ENCODE measurements at regions not wholly inside any gene's neighbourhood (a gene's known extent, or its start where the extent isn't known, plus 50 kb on each side); places are given as distances from the start of the nearest gene placed in this dataset.
"Not testable (repeated sequence)": the region's sequence is repeated elsewhere in the genome, so short reads cannot be mapped to it uniquely, and the experiment has no call there.

GRCh38 chr6:115055579-115055978 is 712.8 kb upstream of the HS3ST5 start:
- no peak for DNase-seq
- H3K27me3 ChIP-seq, result no peaks in the 10 kb centered on the region
- no peak overlapping the region for H3K4me3 ChIP-seq
- TF ChIP-seq, protein P1, sequence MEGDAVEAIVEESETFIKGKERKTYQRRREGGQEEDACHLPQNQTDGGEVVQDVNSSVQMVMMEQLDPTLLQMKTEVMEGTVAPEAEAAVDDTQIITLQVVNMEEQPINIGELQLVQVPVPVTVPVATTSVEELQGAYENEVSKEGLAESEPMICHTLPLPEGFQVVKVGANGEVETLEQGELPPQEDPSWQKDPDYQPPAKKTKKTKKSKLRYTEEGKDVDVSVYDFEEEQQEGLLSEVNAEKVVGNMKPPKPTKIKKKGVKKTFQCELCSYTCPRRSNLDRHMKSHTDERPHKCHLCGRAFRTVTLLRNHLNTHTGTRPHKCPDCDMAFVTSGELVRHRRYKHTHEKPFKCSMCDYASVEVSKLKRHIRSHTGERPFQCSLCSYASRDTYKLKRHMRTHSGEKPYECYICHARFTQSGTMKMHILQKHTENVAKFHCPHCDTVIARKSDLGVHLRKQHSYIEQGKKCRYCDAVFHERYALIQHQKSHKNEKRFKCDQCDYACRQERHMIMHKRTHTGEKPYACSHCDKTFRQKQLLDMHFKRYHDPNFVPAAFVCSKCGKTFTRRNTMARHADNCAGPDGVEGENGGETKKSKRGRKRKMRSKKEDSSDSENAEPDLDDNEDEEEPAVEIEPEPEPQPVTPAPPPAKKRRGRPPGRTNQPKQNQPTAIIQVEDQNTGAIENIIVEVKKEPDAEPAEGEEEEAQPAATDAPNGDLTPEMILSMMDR (IDR thresholded peaks at IDR 0.05), result no peak
- H3K36me3 ChIP-seq, result no peaks in the 10 kb centered on the region
- intact Hi-C loops (cut with DNase I; ENCODE audit: low total_unique reads), result no loop called here
- H3K27ac ChIP-seq, result no peak overlapping the region
- no peaks in the 10 kb centered on the region for H3K4me1 ChIP-seq
- no peaks in the 10 kb centered on the region for H3K9me3 ChIP-seq

DNA sequence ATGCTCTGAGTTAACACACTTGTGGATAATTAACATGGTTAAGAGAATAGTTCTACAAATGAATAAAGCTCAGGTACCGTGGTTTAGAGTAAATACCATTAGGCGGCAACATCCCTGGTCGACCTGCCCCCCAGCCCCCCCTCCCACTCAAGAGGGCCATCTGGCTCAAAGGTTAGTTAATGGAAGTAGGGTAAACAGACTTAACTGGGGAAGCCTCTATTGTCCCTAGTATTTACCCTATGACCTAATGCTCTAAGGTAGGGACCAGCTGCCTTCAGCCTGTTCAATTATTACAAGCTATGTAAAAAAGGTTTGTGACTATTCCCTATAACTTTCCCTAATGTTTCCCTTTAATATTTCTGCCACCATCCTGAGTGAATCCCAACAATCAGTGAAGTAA is 711.4 kb upstream of the HS3ST5 start:
- H3K9me3 ChIP-seq; H3K27ac ChIP-seq; H3K4me1 ChIP-seq; H3K4me3 ChIP-seq; H3K27me3 ChIP-seq; intact Hi-C loops (cut with DNase I; ENCODE audit: low total_unique reads); H3K36me3 ChIP-seq; DNase-seq: not testable (repeated sequence)

- TF ChIP-seq, protein P1 (IDR thresholded peaks at IDR 0.05), result no peak
- Histone ChIP-seq H3K36me3 (no peaks in the 10 kb centered on the region), H3K4me1 (no peaks in the 10 kb centered on the region), H3K27ac (no peak overlapping the region), H3K9me3 (no peaks in the 10 kb centered on the region), H3K27me3 (no peaks in the 10 kb centered on the region), H3K4me3 (no peak overlapping the region)
- DNase-seq, result no peak
- intact Hi-C loops (cut with DNase I; ENCODE audit: low total_unique reads), result no loop called here
Measured at GRCh38 chr6:115053169-115053860, 710.5 kb upstream of the HS3ST5 start.

DNA sequence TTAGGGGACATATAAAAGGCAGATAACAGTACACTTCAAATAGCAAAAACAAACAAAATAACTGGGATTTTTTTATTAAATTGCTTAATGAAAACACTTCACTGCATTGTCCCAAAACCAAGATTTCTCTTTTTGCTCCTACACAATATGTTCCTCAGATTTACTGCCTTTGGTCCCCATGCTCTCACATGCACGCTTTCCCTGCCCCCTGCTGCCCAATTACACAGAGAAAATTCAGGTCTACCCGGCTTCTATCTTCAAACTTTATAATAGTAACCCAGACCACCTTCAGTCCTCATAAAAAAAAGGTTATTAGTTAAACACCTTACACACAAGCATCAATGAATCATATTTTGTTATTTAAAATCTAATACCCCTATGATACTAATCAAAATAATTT is 673.8 kb upstream of the HS3ST5 start:
- TF ChIP-seq, protein P1 (IDR thresholded peaks at IDR 0.05), result no peak
- H3K36me3 ChIP-seq, result no peaks in the 10 kb centered on the region
- DNase-seq, result no peak
- intact Hi-C loops (cut with DNase I; ENCODE audit: low total_unique reads), result no loop called here
- no peaks in the 10 kb centered on the region for H3K9me3 ChIP-seq
- H3K4me3 ChIP-seq, result no peak overlapping the region
- no peaks in the 10 kb centered on the region for H3K27me3 ChIP-seq
- H3K4me1 ChIP-seq, result no peaks in the 10 kb centered on the region
- H3K27ac ChIP-seq, result no peak overlapping the region

- Histone ChIP-seq H3K9me3 (no peaks in the 10 kb centered on the region), H3K27ac (no peak overlapping the region), H3K27me3 (no peaks in the 10 kb centered on the region), H3K4me3 (no peak overlapping the region), H3K36me3 (no peaks in the 10 kb centered on the region), H3K4me1 (no peaks in the 10 kb centered on the region)
- no peak for DNase-seq
- intact Hi-C loops (cut with DNase I; ENCODE audit: low total_unique reads), result no loop called here
- TF ChIP-seq, protein P1 (IDR thresholded peaks at IDR 0.05), result no peak
Measured at GRCh38 chr6:115004982-115005381, 662.2 kb upstream of the HS3ST5 start.

DNA sequence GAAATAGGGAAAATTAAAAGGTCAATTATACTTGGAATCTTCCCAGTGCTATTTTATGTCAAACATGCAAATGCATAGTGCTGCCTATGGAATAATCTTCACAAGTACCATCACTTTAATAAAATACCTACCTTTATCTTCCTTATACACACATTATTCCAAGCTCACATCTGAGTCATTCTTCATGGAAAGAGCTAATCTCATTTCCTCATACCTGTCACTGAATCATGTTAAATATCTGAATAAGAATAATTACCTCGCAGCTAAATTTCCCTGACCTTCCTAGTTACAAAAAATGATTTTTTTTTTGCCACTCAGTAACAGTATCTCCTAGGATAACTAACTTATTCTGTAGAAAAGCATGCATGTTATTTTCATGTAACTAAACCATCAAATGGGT is 661.4 kb upstream of the HS3ST5 start:
- H3K27ac ChIP-seq, result no peak overlapping the region
- H3K4me1 ChIP-seq, result no peaks in the 10 kb centered on the region
- no peaks in the 10 kb centered on the region for H3K36me3 ChIP-seq
- H3K9me3 ChIP-seq, result no peaks in the 10 kb centered on the region
- no peaks in the 10 kb centered on the region for H3K27me3 ChIP-seq
- no peak overlapping the region for H3K4me3 ChIP-seq
- TF ChIP-seq, protein P1 (IDR thresholded peaks at IDR 0.05), result no peak
- intact Hi-C loops (cut with DNase I; ENCODE audit: low total_unique reads), result no loop called here
- DNase-seq, result no peak
